Skin epidermis (tissue), 12 donors: ENCODE measurements at regions not wholly inside any gene's neighbourhood (a gene's known extent, or its start where the extent isn't known, plus 50 kb on each side); places are given as distances from the start of the nearest gene placed in this dataset.
"Not testable (repeated sequence)": the region's sequence is repeated elsewhere in the genome, so short reads cannot be mapped to it uniquely, and the experiment has no call there.

Experiments
- H3K27ac ChIP-seq, 21 experiments: fragments of 200-600 bp; sonication (generic) in 11 of 21; one replicate each; pipeline ENCODE4 v1.5.0; 2020; ENCODE audit warnings: mild to moderate bottlenecking in 3 of 21, inconsistent platforms in 2 of 21, moderate library complexity in 2 of 21
- H3K4me3 ChIP-seq, 7 experiments: fragments of 200-600 bp; sonication (generic) in 2 of 7; one replicate each; pipeline ENCODE4 v1.5.0; 2020; ENCODE audit warnings: inconsistent platforms in 2 of 7, mild to moderate bottlenecking in 2 of 7, moderate library complexity in 1 of 7

DNA sequence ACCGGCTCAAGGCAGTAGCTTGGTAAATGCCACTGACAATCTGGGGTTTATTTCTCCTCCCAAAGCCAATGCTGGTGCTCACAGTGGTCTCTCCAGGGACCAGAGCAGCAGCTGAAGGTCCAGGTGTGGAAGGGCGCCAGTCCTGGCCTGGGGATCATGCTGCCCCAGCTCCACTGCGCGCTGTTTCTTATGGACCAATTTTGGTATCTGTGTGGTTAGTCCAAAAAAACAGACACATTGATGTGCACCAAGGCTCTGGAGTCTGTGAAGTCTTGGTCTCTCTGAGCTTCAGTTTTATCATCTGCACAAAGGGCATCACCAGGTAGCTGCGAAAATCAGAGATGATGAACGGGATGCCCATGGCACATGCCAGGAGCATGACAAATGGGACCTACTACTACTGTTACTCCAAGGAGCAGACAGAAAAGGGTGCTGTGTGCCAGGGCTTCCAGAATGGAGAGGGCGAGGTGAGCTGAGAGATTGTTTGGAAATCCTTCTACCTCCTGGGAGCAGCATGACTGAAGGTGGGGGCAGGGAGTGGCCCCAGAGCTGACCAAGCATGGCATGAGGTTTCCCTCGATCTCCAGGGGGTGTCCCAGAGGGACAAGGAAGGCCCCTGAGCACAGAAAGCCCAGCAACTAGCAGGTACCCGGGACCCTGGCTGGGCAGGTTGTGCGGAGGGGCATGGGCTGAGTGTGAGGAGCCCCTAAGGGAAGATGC, 134.3 kb upstream of the PRR20G start:
- Histone ChIP-seq H3K4me3 (no peak overlapping the region), H3K27ac (no peak overlapping the region)

DNA sequence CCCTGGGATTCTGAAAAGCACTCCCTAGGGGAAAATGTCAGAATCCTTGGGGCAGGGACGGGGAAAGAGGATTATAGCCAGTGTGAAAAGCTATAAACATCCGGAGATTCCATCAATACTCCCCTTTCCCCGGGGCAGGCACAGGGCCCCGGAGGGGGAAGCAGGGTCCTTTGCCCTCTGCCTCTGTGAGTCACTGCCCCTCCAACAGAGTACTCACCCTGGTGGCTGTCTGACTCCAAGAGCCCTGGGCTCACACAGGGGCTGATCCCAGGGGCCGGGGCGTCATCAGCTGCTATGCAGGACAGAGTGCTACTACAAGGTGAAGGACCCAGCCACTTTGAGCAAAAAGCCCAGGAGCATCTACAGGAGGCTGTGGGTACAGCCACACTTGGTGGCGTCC, 133.0 kb upstream of the PRR20G start:
- H3K4me3 ChIP-seq: no peak overlapping the region
- H3K27ac ChIP-seq: no peak overlapping the region

DNA sequence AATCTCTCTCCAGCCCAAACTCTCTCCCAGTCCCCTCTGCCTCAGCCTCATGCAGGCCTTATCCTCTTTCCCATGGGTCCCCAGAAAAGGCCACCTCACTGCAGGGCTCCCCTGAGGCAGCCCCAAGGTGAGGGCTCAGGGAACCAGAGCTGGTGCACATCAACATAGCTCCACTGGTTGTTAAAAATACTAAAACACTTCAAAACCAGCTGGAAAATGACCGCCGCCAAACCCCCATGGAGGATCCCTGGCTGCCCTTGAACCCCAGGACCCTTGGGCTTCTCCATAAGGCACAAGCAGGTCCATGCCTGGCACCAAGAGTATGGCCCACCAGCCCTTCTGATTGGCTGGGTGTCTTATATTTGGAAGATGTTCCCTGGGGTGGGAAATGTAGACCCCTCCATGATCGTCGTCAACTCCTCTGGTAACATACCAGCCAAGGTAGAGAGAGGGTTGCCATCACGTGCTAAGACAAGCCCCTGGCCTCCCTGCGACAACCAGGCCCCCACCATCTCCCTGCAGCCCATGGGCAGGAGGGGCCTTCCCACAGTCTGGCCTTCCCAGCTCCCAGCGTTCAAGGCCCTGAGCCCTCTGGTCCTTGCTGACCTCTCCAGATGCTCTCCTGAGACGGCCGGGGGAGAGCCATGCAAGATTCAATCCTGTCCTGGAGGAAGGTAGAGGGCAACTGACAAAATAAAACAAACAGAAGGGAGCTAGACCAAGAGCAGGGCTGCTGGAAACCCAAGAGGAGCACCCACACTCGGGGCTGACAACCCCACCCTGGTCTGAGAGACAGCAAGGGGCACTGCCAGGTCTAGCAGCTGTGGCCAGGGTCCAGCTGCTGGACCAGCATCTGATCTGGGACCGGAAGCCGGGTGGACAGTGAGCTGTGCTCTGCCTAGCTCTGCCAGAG, 132.1 kb upstream of the PRR20G start:
- no peak overlapping the region for H3K4me3 ChIP-seq
- H3K27ac ChIP-seq: no peak overlapping the region

DNA sequence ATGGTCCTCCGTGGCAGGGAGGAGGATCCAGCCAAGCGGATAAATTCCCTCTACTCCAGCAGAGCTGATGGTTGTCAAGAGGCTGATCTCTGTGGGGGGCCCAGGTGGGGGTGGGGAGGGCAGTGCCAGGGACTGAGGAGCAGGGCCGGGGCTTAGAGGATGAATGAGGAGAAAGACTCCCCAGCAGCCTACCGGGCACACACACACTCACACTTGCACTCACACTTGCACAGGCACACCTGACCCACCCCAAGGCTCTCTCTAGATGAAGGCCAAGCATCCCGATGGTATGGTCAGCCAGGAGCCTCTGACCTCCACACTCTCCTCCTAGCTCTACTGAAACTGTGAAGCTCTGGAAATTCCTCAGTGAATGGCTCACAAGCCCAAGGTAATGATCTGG, 131.3 kb upstream of the PRR20G start:
- Histone ChIP-seq H3K4me3 (no peak overlapping the region), H3K27ac (no peak overlapping the region)

DNA sequence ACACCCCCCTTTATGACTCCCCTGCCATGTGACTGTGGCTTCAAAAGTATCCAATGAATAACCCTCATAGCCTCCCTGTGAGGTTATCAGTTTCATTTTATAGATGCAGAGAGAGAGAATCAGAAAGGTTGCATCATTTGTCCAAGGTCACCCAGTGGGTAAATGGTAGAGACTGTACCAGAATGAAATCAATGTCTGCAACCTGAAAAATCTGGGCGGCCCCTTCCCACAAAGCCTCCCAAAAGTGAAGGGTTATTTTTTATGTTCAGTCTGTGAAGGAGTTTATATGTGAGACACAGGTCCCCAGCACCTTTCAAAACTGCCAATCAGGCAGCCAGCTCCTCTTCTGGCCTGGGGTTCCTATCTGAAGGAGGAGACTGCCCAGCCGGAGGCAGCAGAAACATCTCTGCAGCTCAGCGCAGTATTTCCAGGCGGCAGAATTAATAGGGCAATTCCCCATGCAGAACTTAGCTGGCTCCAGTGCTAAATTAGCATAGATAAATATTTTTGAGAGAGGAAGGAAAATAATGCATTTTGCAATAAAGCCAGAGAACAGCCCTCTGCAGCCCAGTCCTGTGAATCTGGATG, 130.8 kb upstream of the PRR20G start:
- Histone ChIP-seq H3K27ac (no peak overlapping the region), H3K4me3 (no peak overlapping the region)

DNA sequence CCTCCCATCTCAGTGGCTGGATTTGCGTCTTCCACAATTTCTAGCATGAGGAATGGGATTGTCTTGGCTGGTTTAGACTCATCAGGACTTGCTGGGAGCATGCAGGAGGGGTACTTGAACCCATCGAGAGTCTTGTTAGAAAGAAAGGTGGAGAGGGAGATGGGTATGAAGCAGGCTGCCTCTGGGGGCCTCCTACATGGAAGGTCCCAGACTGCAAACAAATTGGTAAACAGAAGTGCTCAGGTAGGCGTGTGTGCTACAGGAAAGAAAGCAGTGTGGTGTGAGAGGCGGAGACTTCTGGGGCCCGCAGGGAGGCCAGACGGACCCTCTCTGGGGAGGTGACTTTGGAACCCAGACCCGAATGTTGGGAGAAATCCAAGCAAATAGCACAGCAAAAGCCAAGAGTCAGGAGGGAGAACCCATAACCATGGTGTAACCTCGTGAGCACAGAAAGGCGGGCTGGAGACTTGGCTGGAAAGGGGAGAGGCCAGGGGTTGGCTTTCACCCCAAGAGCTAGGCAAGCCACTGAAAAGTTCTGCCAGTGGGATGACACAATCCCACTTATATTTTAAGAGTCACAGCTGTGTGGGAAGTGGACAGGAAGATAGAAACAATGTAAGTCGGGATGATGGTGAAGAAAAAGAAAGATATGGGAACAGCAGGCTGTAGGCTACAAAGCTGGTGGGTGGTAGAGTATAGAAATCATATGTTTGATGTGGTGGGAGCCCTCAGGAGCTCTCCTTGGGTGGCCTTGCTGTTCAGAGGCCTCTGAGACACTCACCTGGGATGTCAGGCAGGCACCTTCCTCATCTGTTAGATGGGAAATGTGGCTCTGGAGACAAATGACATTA, 130.1 kb upstream of the PRR20G start:
- no peak overlapping the region for H3K27ac ChIP-seq
- H3K4me3 ChIP-seq: no peak overlapping the region

DNA sequence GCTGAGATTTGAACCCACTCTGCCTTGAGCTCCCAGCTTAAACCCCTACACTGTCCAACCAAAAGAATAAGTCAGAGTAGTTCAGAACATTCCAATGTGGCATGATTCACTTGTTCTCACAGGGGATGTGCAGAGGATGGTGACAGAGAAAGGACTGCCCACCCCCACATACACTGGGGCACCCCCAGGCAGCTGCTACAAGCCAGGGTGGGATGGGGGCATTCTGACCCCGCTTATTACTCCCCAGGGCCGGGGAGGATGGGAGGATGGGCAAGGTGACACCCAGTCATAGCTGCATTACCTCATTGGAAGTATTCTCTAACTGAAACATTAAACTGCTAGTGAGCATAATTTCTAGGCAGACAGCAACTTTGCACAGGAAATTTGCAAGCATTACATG, 126.0 kb upstream of the PRR20G start:
- Histone ChIP-seq H3K27ac (no peak overlapping the region), H3K4me3 (no peak overlapping the region)

DNA sequence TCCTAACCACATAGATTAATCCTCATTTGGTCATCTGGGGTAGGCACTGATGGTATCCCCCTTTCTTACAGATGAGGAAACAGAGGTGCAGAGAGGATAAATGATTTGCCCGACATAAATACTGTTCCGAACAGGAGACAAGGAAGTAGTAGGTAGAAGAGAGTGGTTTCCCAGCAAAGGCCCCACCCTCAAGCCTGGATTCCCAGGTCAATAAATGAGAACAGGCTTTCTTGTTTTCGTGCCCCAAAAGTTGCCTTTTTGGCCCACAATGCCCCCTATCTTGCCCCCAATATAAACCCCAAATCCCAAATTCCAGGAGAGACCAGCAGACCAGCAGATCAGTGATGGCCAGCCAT, 125.5 kb upstream of the PRR20G start:
- Histone ChIP-seq H3K27ac (no peak overlapping the region), H3K4me3 (no peak overlapping the region)

DNA sequence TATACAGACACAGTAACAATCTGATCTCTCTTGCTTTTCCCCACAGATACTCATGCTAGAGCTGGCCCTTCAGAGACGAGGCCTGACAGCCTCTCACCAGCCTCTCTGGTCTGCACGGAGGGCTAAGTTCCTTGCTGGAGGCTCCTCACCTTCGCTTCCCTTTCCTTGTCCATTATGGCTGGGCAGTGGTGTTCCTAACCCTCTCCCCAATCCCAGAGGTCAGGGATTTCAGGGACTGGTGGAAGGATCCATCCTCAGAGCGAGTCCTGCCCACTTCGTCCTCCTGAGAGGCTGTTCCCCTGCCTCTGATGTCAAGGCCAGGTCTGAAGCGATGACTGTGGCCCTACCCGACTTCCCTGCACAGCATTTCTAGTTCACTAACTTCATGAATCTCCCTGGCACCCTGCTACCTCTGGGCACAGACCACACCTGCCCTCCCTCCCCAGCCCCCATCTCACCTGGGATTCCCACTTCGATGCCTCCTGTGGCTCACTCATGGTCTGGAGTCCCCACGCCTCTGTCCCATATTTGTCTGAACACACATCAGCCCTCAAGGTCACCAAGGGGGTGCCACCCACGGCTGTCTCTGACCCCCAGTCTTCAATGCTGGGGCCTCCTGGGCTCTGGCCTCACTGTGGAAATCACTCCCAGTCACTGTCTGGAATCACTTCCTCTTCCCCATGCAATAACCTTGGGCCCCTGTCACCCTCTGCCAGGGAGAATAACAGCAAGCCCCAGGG, 124.9 kb upstream of the PRR20G start:
- no peak overlapping the region for H3K27ac ChIP-seq

DNA sequence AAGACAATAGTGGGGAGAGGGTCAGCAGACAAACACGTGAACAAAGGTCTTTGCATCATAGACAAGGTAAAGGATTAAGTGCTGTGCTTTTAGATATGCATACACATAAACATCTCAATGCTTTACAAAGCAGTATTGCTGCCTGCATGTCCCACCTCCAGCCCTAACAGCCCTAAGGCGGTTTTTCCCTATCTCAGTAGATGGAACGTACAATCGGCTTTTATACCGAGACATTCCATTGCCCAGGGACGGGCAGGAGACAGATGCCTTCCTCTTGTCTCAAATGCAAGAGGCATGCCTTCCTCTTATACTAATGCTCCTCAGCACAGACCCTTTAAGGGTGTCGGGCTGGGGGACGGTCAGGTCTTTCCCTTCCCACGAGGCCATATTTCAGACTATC, 124.0 kb upstream of the PRR20G start:
- not testable (repeated sequence) for H3K4me3 ChIP-seq, H3K27ac ChIP-seq

More for the DNA sequence above, 124.9 kb upstream of the PRR20G start:
- no peak overlapping the region for H3K4me3 ChIP-seq

DNA sequence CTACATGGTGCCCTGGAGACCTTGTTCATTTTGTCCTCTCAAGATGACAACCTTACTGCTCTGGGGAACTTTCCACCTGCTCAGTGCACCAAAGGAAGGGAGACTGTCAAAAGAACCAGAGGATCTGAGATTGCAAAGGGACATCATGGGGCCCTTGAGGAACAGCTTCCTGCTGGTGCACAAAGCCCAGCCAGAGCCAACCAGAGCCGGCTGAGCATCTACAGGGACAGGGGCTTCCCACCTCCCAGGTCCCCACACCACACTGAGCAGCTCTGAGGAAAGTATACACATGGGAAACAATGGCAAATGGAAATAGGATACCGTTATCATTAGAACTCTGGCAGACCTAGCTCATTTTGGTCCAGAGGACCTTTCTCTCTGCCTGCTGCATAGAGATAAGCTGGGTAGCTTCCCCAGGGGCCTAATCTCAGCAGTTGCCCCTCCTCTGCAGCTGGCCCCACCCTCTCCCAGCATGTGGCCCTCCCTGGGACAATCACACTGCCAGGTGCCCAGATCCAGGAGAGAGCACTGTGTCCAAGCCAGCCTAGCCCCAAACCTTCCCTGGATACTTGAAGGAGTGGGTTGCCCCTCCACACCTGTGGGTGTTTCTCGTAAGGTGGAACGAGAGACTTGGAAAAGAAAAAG, 123.4 kb upstream of the PRR20G start:
- Histone ChIP-seq H3K27ac (no peak overlapping the region), H3K4me3 (no peak overlapping the region)

DNA sequence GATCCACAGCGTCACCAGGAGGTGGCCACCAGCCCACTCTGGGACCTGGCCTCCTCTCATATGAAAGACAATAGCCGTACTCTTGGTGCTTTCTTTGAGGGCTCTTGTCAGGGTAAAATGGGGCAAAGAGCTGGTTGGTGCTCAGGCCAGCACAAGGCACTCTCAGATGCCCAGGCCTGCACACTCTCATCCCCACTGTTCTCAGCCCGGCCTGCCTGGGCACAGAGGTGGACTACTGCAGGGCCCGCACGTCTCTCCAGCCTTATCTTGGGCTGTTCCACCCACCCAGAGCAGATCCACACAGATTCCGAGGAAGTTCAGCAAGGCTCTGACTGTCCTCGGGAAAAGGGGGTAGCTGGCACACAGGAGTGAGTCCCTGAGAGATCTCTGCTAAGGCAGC, 122.8 kb upstream of the PRR20G start:
- H3K4me3 ChIP-seq: no peak overlapping the region
- no peak overlapping the region for H3K27ac ChIP-seq

DNA sequence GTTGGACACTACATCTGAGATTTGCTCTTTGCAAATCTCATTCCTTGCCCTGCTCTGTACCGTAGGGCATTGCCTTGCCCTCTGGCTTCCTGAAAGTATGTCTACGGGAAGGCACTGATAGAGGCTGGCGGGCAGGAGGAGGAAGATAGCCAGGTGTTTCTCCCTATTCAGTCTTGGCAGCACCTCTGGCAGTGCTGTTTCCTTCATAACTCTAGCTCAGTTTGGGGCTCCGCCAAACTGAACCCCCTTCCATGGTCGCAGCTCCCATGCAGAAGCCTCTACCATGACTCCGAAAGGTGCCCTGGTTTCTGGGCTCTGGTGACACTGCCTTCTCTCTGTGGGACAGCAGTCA, 122.3 kb upstream of the PRR20G start:
- Histone ChIP-seq H3K4me3 (no peak overlapping the region), H3K27ac (no peak overlapping the region)

DNA sequence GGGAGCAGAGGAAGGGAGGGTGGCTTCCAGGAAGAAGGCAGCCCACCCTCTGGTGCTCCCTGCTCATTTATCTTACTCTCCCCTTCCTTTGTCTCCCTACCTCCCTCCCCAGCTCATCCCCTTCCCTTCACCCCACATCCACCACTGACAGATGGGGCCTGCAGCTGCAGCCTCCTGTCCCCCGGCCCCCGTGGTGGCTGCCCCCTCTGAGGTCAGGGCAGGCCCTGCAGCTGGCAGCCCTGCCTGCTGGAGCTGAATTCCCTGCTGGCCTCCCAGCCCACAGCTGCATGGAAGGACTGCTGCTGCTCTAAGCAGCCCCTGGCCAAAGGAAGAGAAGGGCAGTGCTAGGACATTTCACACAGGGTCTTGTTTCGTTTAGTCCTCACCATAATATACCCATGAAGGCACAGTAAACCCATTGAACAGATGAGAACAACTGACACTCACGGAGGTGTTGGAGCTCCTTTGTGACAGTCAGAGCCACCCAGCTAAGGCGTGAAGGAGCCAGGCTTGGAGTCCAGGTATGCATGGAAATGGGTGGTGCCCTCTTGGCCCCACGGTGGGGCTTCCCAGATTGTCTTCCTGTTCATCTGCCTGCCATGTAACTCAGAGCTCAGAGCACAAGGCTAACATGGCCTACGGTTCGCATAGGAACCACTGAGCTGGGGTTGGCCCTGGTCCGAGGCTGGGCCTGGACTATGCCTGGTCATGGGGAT, 121.7 kb upstream of the PRR20G start:
- Histone ChIP-seq H3K4me3 (no peak overlapping the region), H3K27ac (no peak overlapping the region)

DNA sequence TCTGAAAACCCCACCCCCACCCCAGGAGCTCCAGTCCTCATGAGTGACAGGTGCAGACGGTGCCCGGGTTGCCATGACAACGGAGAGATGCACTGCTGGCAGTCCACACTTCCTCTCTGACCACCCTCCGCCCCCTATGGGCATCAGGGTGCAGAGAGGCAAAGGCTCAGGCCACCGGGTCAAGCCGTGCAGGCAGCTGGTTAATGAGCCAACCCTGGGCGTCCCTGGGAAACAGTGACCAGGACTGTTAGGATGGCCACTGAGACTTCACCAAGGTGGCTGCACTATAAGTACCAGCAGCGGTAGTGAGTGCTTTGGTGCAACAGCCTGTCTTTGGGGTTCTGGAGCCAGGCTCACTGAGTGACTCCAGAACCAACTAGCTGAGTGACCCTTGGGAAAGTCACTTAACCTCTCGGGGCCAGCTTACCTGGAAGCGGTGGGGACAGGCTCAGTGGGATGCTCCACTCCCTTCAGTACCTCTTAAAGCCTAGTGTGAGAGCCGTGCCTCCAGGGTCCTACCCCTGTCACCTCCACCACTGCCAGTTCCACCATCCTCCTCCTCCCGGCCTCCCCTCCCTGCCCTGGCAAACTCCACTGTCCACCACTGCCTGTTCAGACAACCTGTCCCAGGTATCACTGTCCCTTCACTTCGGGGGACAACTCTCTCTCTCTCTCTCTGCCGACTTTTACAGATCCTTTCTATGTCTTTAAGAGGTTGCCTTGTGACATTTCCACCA, 121.0 kb upstream of the PRR20G start:
- H3K27ac ChIP-seq: no peak overlapping the region
- H3K4me3 ChIP-seq: no peak overlapping the region

DNA sequence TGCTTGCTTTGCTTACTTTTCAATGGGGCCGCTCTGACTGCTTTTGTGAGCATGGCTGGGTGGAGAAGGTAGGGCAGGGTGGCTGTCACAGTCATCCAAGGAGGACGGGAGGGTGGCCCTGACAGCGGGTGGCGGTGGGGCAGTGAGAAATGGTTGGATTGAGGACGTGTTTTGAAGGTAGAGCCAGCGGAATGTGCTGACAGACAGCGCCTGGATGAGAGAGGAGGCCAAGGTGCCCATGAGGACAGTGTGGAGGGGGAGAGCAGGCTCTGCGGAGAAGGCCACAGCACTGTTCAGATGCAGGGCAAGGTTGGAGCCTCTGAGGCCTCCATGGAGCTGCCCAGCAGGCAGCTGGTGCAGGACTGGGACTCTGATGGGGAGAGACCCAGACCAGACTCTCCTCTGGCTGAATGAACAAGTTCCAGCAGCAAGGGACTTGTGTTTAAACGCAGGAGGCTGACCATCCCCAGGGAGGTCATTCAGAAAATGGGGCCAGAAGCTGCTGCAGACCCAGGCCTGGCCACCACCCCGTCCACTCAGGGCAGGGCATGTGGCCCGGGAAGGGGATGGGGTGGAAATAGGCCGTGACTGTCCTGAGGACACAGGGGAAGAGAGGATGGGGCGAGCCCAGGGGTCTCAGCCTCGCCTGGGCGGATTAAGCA, 120.3 kb upstream of the PRR20G start:
- Histone ChIP-seq H3K27ac (no peak overlapping the region), H3K4me3 (no peak overlapping the region)
